SK-N-SH treated with all-trans-retinoic acid at 6 μM for 48 hours (cell line): ENCODE measurements at regions not wholly inside any gene's neighbourhood (a gene's known extent, or its start where the extent isn't known, plus 50 kb on each side); places are given as distances from the start of the nearest gene placed in this dataset.

ENCODE experiments used
- ATAC-seq: fragments of 200-7000 bp; cut with Tn5 transposase; 3 replicates; pipeline ENCODE4 v1.9.1; 2020; ENCODE audit warnings: mild to moderate bottlenecking, moderate library complexity
- ARNTL ChIP-seq: fragments of 450-650 bp; formaldehyde crosslinking; IDR thresholded peaks from 2 replicates; pipeline ENCODE4 v1.5.0; 2020; ENCODE audit warnings: low read depth, mild to moderate bottlenecking, moderate library complexity, borderline replicate concordance
- ESRRG ChIP-seq: fragments of 250-450 bp; sonication (Bioruptor Pico); IDR thresholded peaks from 2 replicates; pipeline ENCODE4 v1.6.1; 2021; ENCODE audit warnings: mild to moderate bottlenecking
- OSR1 ChIP-seq: fragments of 250-450 bp; sonication (Bioruptor Pico); IDR thresholded peaks from 2 replicates; pipeline ENCODE4 v1.8.0; 2022; ENCODE audit warnings: moderate library complexity, mild to moderate bottlenecking, inconsistent platforms
- PPARA ChIP-seq: fragments of 250-450 bp; sonication (Bioruptor Pico); IDR thresholded peaks from 2 replicates; pipeline ENCODE4 v1.5.0; 2020; ENCODE audit warnings: mild to moderate bottlenecking, borderline replicate concordance
- RARB ChIP-seq: fragments of 250-450 bp; sonication (Bioruptor Pico); IDR thresholded peaks from 2 replicates; pipeline ENCODE4 v1.8.0; 2021; ENCODE audit warnings: mild to moderate bottlenecking, moderate library complexity
- TCF4 ChIP-seq: fragments of 250-450 bp; sonication (Bioruptor Pico); IDR thresholded peaks from 2 replicates; pipeline ENCODE4 v1.8.0; 2021; ENCODE audit warnings: mild to moderate bottlenecking, moderate library complexity, borderline replicate concordance
- TOX ChIP-seq: fragments of 250-450 bp; sonication (Bioruptor Pico); IDR thresholded peaks from 2 replicates; pipeline ENCODE4 v1.8.0; 2021; ENCODE audit warnings: mild to moderate bottlenecking, moderate library complexity, borderline replicate concordance
- ZFP3 ChIP-seq: fragments of 250-450 bp; sonication (Bioruptor Pico); IDR thresholded peaks from 2 replicates; pipeline ENCODE4 v1.5.0; 2020; ENCODE audit warnings: mild to moderate bottlenecking, moderate library complexity
- ZFP30 ChIP-seq: fragments of 450-650 bp; formaldehyde crosslinking; IDR thresholded peaks from 2 replicates; pipeline ENCODE4 v1.5.0; 2022; ENCODE audit warnings: mild to moderate bottlenecking, moderate library complexity
- ZNF565 ChIP-seq: fragments of 450-650 bp; formaldehyde crosslinking; conservative IDR thresholded peaks from 2 replicates; pipeline ENCODE4 v1.5.0; 2020; ENCODE audit warnings: low read depth, mild to moderate bottlenecking, moderate library complexity
- ZNF70 ChIP-seq: fragments of 450-650 bp; formaldehyde crosslinking; IDR thresholded peaks from 2 replicates; pipeline ENCODE4 v1.5.0; 2020; ENCODE audit warnings: mild to moderate bottlenecking, moderate library complexity
- TF ChIP-seq, protein P1 (sequence below): fragments of 250-450 bp; sonication (Bioruptor Pico); IDR thresholded peaks from 2 replicates; pipeline ENCODE4 v1.5.1; 2020; ENCODE audit warnings: low read depth, mild to moderate bottlenecking, moderate library complexity
- TF ChIP-seq, protein P2 (sequence below): fragments of 250-450 bp; sonication (Bioruptor Pico); IDR thresholded peaks from 2 replicates; pipeline ENCODE4 v1.5.1; 2021; ENCODE audit warnings: mild to moderate bottlenecking, moderate library complexity
- TF ChIP-seq, protein P3 (sequence below): fragments of 250-450 bp; sonication (Bioruptor Pico); IDR thresholded peaks from 2 replicates; pipeline ENCODE4 v1.8.0; 2021; ENCODE audit warnings: low read depth, mild to moderate bottlenecking, moderate library complexity, borderline replicate concordance
- TF ChIP-seq, protein P4 (sequence below): fragments of 250-450 bp; sonication (Bioruptor Pico); IDR thresholded peaks from 2 replicates; pipeline ENCODE4 v1.5.0; 2020; ENCODE audit warnings: mild to moderate bottlenecking, moderate library complexity

DNA sequence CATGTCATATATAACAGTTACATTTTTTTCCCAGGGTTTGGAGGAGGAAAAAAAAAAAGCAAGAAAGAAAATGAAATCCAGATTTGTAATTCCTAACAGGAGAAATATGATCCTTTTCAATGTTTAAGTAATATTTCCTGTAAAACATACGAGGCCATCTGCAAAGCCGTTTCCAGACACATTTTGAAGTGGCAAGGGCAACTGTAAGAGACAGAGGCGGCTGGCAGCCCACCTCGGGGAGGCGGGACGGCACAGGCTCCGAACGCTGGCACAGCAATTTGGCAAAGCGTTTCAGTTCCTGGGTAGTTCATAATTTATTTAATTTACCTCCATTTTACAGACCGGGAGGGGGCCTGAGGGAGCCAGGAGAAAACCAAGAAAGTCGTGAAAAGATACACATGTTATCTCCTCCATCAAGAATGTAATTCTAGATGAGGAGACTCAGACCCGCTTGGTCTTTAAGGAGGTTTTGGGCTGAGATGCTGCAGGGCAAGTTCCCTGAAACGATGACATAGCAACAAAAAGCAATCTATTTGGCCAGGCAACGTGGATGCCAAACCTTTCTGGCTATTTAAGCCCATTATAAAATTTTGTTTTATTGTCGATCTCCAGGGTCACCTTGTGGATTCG lies 448.5 kb upstream of the MKI67 start:
- no peak for ATAC-seq
- TF ChIP-seq, protein P1, sequence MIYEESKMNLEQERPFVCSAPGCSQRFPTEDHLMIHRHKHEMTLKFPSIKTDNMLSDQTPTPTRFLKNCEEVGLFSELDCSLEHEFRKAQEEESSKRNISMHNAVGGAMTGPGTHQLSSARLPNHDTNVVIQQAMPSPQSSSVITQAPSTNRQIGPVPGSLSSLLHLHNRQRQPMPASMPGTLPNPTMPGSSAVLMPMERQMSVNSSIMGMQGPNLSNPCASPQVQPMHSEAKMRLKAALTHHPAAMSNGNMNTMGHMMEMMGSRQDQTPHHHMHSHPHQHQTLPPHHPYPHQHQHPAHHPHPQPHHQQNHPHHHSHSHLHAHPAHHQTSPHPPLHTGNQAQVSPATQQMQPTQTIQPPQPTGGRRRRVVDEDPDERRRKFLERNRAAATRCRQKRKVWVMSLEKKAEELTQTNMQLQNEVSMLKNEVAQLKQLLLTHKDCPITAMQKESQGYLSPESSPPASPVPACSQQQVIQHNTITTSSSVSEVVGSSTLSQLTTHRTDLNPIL (CRISPR knock-in tag): no peak

DNA sequence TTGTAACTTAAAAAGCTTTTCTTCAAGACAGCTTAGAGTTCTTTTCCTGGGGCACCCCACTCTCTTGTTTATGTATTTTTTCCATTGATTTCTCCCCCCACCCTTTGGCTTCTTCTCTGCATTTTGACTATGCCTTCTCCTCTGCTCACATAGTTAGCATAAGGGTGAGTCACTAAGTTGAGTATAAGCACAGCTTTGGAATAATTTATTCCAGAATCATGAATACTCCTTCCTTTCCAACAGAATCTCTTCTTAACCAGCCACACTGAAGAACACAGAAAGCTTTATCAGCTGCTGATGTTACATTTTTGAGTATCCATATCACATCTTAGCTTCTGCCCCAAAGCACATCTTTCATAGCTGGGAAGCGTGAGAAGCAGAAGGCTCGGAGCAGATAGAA lies 449.5 kb upstream of the MKI67 start:
- ATAC-seq: no peak
- TF ChIP-seq, protein P2, sequence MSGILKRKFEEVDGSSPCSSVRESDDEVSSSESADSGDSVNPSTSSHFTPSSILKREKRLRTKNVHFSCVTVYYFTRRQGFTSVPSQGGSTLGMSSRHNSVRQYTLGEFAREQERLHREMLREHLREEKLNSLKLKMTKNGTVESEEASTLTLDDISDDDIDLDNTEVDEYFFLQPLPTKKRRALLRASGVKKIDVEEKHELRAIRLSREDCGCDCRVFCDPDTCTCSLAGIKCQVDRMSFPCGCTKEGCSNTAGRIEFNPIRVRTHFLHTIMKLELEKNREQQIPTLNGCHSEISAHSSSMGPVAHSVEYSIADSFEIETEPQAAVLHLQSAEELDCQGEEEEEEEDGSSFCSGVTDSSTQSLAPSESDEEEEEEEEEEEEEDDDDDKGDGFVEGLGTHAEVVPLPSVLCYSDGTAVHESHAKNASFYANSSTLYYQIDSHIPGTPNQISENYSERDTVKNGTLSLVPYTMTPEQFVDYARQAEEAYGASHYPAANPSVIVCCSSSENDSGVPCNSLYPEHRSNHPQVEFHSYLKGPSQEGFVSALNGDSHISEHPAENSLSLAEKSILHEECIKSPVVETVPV (CRISPR knock-in tag): no peak
- TF ChIP-seq ZFP3 (no peak), ZNF565 (CRISPR knock-in tag) (no peak), ZNF70 (no peak), ARNTL (CRISPR knock-in tag) (no peak), TOX (CRISPR knock-in tag) (no peak), ESRRG (CRISPR knock-in tag) (no peak), PPARA (CRISPR knock-in tag) (no peak)
- TF ChIP-seq, protein P3, sequence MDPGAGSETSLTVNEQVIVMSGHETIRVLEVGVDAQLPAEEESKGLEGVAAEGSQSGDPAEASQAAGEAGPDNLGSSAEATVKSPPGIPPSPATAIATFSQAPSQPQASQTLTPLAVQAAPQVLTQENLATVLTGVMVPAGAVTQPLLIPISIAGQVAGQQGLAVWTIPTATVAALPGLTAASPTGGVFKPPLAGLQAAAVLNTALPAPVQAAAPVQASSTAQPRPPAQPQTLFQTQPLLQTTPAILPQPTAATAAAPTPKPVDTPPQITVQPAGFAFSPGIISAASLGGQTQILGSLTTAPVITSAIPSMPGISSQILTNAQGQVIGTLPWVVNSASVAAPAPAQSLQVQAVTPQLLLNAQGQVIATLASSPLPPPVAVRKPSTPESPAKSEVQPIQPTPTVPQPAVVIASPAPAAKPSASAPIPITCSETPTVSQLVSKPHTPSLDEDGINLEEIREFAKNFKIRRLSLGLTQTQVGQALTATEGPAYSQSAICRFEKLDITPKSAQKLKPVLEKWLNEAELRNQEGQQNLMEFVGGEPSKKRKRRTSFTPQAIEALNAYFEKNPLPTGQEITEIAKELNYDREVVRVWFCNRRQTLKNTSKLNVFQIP (CRISPR knock-in tag): no peak
- TF ChIP-seq, protein P4, sequence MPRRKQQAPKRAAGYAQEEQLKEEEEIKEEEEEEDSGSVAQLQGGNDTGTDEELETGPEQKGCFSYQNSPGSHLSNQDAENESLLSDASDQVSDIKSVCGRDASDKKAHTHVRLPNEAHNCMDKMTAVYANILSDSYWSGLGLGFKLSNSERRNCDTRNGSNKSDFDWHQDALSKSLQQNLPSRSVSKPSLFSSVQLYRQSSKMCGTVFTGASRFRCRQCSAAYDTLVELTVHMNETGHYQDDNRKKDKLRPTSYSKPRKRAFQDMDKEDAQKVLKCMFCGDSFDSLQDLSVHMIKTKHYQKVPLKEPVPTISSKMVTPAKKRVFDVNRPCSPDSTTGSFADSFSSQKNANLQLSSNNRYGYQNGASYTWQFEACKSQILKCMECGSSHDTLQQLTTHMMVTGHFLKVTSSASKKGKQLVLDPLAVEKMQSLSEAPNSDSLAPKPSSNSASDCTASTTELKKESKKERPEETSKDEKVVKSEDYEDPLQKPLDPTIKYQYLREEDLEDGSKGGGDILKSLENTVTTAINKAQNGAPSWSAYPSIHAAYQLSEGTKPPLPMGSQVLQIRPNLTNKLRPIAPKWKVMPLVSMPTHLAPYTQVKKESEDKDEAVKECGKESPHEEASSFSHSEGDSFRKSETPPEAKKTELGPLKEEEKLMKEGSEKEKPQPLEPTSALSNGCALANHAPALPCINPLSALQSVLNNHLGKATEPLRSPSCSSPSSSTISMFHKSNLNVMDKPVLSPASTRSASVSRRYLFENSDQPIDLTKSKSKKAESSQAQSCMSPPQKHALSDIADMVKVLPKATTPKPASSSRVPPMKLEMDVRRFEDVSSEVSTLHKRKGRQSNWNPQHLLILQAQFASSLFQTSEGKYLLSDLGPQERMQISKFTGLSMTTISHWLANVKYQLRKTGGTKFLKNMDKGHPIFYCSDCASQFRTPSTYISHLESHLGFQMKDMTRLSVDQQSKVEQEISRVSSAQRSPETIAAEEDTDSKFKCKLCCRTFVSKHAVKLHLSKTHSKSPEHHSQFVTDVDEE: no peak

DNA sequence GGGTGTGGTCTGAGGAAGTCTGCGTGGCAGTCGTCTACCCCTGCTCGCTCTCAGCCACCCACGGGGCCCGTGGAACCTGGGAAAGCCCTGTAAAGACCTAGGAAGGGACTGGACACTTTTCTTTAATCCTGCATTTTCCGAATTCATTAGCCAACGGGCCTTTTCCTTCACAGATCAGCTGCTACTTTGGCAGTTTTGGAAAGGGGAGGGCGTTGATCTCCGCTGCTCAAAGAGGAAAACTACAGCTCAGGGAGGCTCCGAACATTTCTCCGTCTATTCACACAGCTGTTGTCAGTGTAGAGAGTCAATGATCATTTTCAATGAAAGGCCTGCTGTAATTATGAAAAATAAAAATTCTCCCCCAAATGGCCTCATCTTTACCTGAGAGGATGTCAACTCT lies 450.1 kb upstream of the MKI67 start:
- TF ChIP-seq TOX (CRISPR knock-in tag) (no peak), OSR1 (no peak), ZFP3 (no peak), RARB (CRISPR knock-in tag) (no peak), ZNF70 (no peak), ARNTL (CRISPR knock-in tag) (no peak), TCF4 (no peak)
- TF ChIP-seq, all 23 proteins: peak for 0
- no peak for ATAC-seq

DNA sequence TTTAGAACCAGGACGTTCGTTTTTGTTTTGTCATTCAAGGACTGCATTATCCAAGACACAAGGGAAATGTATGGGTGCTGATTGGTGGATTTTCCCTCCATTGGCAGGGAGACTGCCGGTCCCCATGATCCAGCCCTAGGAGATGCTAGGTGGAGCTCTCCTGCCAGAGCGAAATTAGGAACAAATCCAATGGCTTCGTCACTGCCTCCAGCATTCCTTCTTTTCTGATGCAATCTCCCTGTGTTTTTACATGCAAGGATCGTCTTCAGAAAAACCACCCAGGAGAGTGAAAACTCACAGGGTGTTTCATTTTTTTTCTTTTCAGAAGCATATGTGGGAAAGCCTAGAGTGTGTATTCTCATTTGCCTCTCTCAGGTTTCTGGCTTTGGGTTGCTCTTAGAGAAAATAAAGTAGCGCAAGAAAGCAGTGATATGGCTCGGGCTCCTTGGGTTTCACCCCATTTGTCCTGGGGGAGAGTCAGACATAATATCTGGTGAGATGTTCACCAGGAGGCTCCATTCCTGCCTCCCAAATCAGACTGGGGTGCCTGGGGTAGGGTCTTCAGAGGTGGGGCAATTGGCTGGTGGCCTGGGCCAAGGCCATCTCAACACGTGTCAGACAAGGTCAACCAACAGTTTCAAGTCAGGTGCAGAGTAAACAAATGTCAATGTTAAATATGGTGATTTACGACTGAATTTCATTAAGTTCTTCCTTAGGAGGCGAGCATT lies 450.9 kb upstream of the MKI67 start:
- no peak for ATAC-seq
- TF ChIP-seq ZFP30 (CRISPR knock-in tag) (no peak), ARNTL (CRISPR knock-in tag) (no peak)

DNA sequence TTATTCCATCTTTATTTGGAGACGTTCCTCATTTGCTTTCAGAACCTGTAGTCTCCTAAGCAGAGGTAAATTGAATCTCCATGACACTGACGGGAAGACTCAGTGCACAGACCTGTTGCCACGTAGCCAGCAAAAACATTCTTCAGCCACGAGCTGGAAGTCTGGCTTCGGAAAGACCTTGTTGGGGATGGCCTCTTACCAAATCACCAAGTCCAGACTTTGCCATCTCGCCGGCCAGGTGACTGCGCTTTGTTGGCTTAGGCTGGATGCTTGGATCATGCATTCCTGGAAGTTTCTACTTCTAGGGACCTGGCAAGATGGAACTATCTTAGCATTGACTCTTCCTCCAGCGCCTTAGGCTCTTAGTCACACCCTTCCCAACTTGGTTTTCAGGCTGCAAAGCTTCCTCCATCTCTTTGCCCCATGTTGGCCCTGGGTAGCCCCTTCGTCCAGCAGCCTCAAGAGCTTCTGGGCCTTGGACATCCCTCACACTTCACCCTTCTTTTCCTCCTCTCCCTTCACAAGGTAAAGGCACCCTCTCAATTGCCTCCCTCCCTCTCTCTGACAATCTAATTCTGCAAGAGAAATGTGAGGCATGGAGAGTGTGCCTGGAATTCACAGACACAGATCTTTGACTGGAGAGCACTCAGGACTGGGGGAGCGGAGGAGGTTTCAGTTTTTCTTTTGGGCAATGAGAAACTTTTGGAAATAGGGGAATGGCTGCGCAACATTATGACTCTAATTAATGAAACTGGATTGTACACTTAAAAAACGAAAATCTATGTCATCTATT lies 451.9 kb upstream of the MKI67 start:
- TF ChIP-seq, protein P3 (CRISPR knock-in tag): no peak
- no peak for TF ChIP-seq OSR1
- no peak for TF ChIP-seq RARB (CRISPR knock-in tag)
- TF ChIP-seq, all 23 proteins: peak for 0
- ATAC-seq: no peak
